Immature natural killer cell (primary cell): ENCODE measurements at regions not wholly inside any gene's neighbourhood (a gene's known extent, or its start where the extent isn't known, plus 50 kb on each side); places are given as distances from the start of the nearest gene placed in this dataset.

Experiments
- DNase-seq, 3 donors: peaks; one replicate each; pipeline ENCODE4 v3.0.0; 2022; ENCODE audit warnings: mixed read lengths in 1 of 3
- H3K27ac Mint-ChIP-seq, 6 donors: one replicate each; pipeline ENCODE4 v1.8.0; 2020; ENCODE audit warnings: mixed read lengths in 6 of 6, mild to moderate bottlenecking in 5 of 6, inconsistent platforms in 4 of 6, moderate library complexity in 3 of 6
- H3K27me3 Mint-ChIP-seq, 3 donors: one replicate each; pipeline ENCODE4 v1.8.0; 2020 to 2021; ENCODE audit warnings: low read depth in 3 of 3, mild to moderate bottlenecking in 3 of 3, mixed read lengths in 3 of 3, moderate library complexity in 3 of 3, inconsistent platforms in 1 of 3
- H3K36me3 Mint-ChIP-seq, 3 donors: one replicate each; pipeline ENCODE4 v1.8.0; 2020; ENCODE audit warnings: mixed read lengths in 3 of 3, inconsistent platforms in 2 of 3, mild to moderate bottlenecking in 2 of 3
- H3K4me1 Mint-ChIP-seq, 2 donors: one replicate each; pipeline ENCODE4 v1.8.0; 2020; ENCODE audit warnings: inconsistent platforms in 2 of 2, mild to moderate bottlenecking in 2 of 2, mixed read lengths in 2 of 2, moderate library complexity in 1 of 2
- H3K4me3 Mint-ChIP-seq, 5 donors: one replicate each; pipeline ENCODE4 v1.8.0; 2020; ENCODE audit warnings: mild to moderate bottlenecking in 5 of 5, mixed read lengths in 5 of 5, inconsistent platforms in 3 of 5, moderate library complexity in 3 of 5
- H3K9me3 Mint-ChIP-seq, 6 donors: one replicate each; pipeline ENCODE4 v1.8.0; 2020; ENCODE audit warnings: mild to moderate bottlenecking in 6 of 6, mixed read lengths in 6 of 6, inconsistent platforms in 4 of 6, moderate library complexity in 3 of 6

GRCh38 chr11:16685914-16686313, 52.5 kb upstream of the C11orf58 start:
- H3K27me3 Mint-ChIP-seq = peaks cover 2 to 7% (median 3%) of the 10 kb centered on the region in 3 donors
- no peak for DNase-seq
- H3K27ac Mint-ChIP-seq = no peak overlapping the region
- no peak overlapping the region for H3K4me3 Mint-ChIP-seq
- peaks cover 0 to 6% (median 2%) of the 10 kb centered on the region in 6 donors for H3K9me3 Mint-ChIP-seq
- H3K4me1 Mint-ChIP-seq = no peaks in the 10 kb centered on the region
- no peaks in the 10 kb centered on the region for H3K36me3 Mint-ChIP-seq

GRCh38 chr11:16678466-16679116, 59.9 kb upstream of the C11orf58 start:
- Mint-ChIP-seq H3K36me3 (no peaks in the 10 kb centered on the region), H3K4me3 (no peak overlapping the region), H3K27me3 (peaks cover 0 to 7% (median 3%) of the 10 kb centered on the region in 3 donors), H3K4me1 (no peaks in the 10 kb centered on the region), H3K9me3 (peaks cover 2 to 10% (median 4%) of the 10 kb centered on the region in 6 donors), H3K27ac (no peak overlapping the region)
- DNase-seq = no peak

- no peak for DNase-seq
- H3K4me3 Mint-ChIP-seq = no peak overlapping the region
- H3K36me3 Mint-ChIP-seq = no peaks in the 10 kb centered on the region
- H3K9me3 Mint-ChIP-seq = peaks cover 0 to 12% (median 3%) of the 10 kb centered on the region in 6 donors
- H3K27ac Mint-ChIP-seq = no peak overlapping the region
- H3K27me3 Mint-ChIP-seq = peaks cover 0 to 1% (median 1%) of the 10 kb centered on the region in 3 donors
- H3K4me1 Mint-ChIP-seq = no peaks in the 10 kb centered on the region
These were observed 68.5 kb upstream of the C11orf58 start for GRCh38 chr11:16669799-16670415.

- no peak for DNase-seq
- H3K4me1 Mint-ChIP-seq = no peaks in the 10 kb centered on the region
- no peak overlapping the region for H3K27ac Mint-ChIP-seq
- peaks cover 2 to 28% (median 8%) of the 10 kb centered on the region in 6 donors for H3K9me3 Mint-ChIP-seq
- H3K36me3 Mint-ChIP-seq = peaks cover 0 to 3% (median 0%) of the 10 kb centered on the region in 3 donors
- no peak overlapping the region for H3K4me3 Mint-ChIP-seq
- peaks cover 0 to 1% (median 0%) of the 10 kb centered on the region in 3 donors for H3K27me3 Mint-ChIP-seq
These were observed 105.9 kb upstream of the C11orf58 start for GRCh38 chr11:16632295-16633200.

- Mint-ChIP-seq H3K4me1 (no peaks in the 10 kb centered on the region), H3K36me3 (peaks cover 0 to 3% (median 0%) of the 10 kb centered on the region in 3 donors), H3K4me3 (no peak overlapping the region), H3K27me3 (peaks cover 0 to 4% (median 2%) of the 10 kb centered on the region in 3 donors), H3K27ac (no peak overlapping the region), H3K9me3 (peaks cover 2 to 34% (median 7%) of the 10 kb centered on the region in 6 donors)
- no peak for DNase-seq
These were observed 107.8 kb upstream of the C11orf58 start for GRCh38 chr11:16630651-16631050.

GRCh38 chr11:16618431-16618830, 120.0 kb upstream of the C11orf58 start:
- Mint-ChIP-seq H3K4me1 (peaks cover 8 to 9% of the 10 kb centered on the region in 2 donors), H3K27me3 (peaks cover under 1 to 14% (median 8%) of the 10 kb centered on the region in 3 donors), H3K4me3 (no peak overlapping the region), H3K27ac (no peak overlapping the region), H3K9me3 (peaks cover 0 to 6% (median 4%) of the 10 kb centered on the region in 6 donors), H3K36me3 (no peaks in the 10 kb centered on the region)
- no peak for DNase-seq

- peaks cover 11 to 18% of the 10 kb centered on the region in 2 donors for H3K4me1 Mint-ChIP-seq
- no peak overlapping the region for H3K4me3 Mint-ChIP-seq
- H3K27me3 Mint-ChIP-seq = peaks cover 8 to 32% (median 26%) of the 10 kb centered on the region in 3 donors
- peaks cover 0 to 3% (median 0%) of the 10 kb centered on the region in 3 donors for H3K36me3 Mint-ChIP-seq
- H3K9me3 Mint-ChIP-seq = peaks cover 0 to 24% (median 4%) of the 10 kb centered on the region in 6 donors
- H3K27ac Mint-ChIP-seq = no peak overlapping the region
- DNase-seq = no peak
These were observed 123.0 kb upstream of the C11orf58 start for GRCh38 chr11:16615480-16615879.

GRCh38 chr11:16613512-16614381, 124.7 kb upstream of the C11orf58 start:
- peak overlapping the region in 4 of 5 donors; percentile 21 to 65 (median 54) for H3K4me3 Mint-ChIP-seq
- H3K27ac Mint-ChIP-seq = no peak overlapping the region
- H3K9me3 Mint-ChIP-seq = peaks cover 0 to 24% (median 4%) of the 10 kb centered on the region in 6 donors
- peaks cover 0 to 3% (median 0%) of the 10 kb centered on the region in 3 donors for H3K36me3 Mint-ChIP-seq
- DNase-seq = peak; percentile 30 to 43 (median 35)
- peaks cover 9 to 30% (median 27%) of the 10 kb centered on the region in 3 donors for H3K27me3 Mint-ChIP-seq
- peaks cover 11 to 18% of the 10 kb centered on the region in 2 donors for H3K4me1 Mint-ChIP-seq

- Mint-ChIP-seq H3K4me3 (peak overlapping the region in 4 of 5 donors; percentile 46 to 65 (median 54)), H3K27ac (no peak overlapping the region), H3K36me3 (peaks cover 0 to 3% (median 0%) of the 10 kb centered on the region in 3 donors), H3K4me1 (peaks cover 11 to 18% of the 10 kb centered on the region in 2 donors), H3K9me3 (peaks cover 0 to 24% (median 4%) of the 10 kb centered on the region in 6 donors), H3K27me3 (peaks cover 9 to 27% (median 27%) of the 10 kb centered on the region in 3 donors)
- DNase-seq = no peak
These were observed 125.3 kb upstream of the C11orf58 start for GRCh38 chr11:16613262-16613511.

- Mint-ChIP-seq H3K4me3 (peak overlapping the region in 4 of 5 donors; percentile 49 to 65 (median 55)), H3K36me3 (peaks cover 0 to 3% (median 0%) of the 10 kb centered on the region in 3 donors), H3K9me3 (peaks cover 0 to 24% (median 4%) of the 10 kb centered on the region in 6 donors), H3K4me1 (peaks cover 11 to 18% of the 10 kb centered on the region in 2 donors), H3K27ac (no peak overlapping the region), H3K27me3 (peaks cover 9 to 27% (median 27%) of the 10 kb centered on the region in 3 donors)
- no peak for DNase-seq
These were observed 125.7 kb upstream of the C11orf58 start for GRCh38 chr11:16612566-16613261.

GRCh38 chr11:16611926-16612565, 126.4 kb upstream of the C11orf58 start:
- Mint-ChIP-seq H3K27me3 (peaks cover 9 to 27% (median 27%) of the 10 kb centered on the region in 3 donors), H3K27ac (no peak overlapping the region), H3K4me3 (peak overlapping the region in 1 of 5 donors; percentile 2), H3K9me3 (peaks cover 0 to 24% (median 4%) of the 10 kb centered on the region in 6 donors), H3K36me3 (peaks cover 0 to 3% (median 0%) of the 10 kb centered on the region in 3 donors), H3K4me1 (peaks cover 12 to 18% of the 10 kb centered on the region in 2 donors)
- DNase-seq = no peak

- H3K27me3 Mint-ChIP-seq = peaks cover 11 to 30% (median 29%) of the 10 kb centered on the region in 3 donors
- H3K36me3 Mint-ChIP-seq = peaks cover under 1 to 3% (median under 1%) of the 10 kb centered on the region in 3 donors
These were observed 127.0 kb upstream of the C11orf58 start for GRCh38 chr11:16611401-16611921.

More at GRCh38 chr11:16611401-16611921, 127.0 kb upstream of the C11orf58 start:
- Mint-ChIP-seq H3K4me1 (peaks cover 15 to 21% of the 10 kb centered on the region in 2 donors), H3K9me3 (peaks cover 0 to 25% (median 5%) of the 10 kb centered on the region in 6 donors), H3K4me3 (no peak overlapping the region), H3K27ac (no peak overlapping the region)
- DNase-seq = no peak
